Activated T-cell treated with anti-CD3 and anti-CD28 coated beads, Interleukin-2, amount 50 U/mL, for 4 hours (primary cell): ENCODE measurements at regions not wholly inside any gene's neighbourhood (a gene's known extent, or its start where the extent isn't known, plus 50 kb on each side); places are given as distances from the start of the nearest gene placed in this dataset.
"Not testable (repeated sequence)": the region's sequence is repeated elsewhere in the genome, so short reads cannot be mapped to it uniquely, and the experiment has no call there.

Experiments used
- ATAC-seq, 2 donors: fragments of 200-7000 bp; cut with Tn5 transposase; one replicate each; pipeline ENCODE4 v1.10.0; 2021
- DNase-seq: peaks from one replicate; pipeline ENCODE4 v3.0.0-alpha.2; 2020
- H3K27me3 Mint-ChIP-seq: one replicate; pipeline ENCODE4 v1.8.0; 2021; ENCODE audit warnings: low read depth, mixed read lengths
- H3K36me3 Mint-ChIP-seq: one replicate; pipeline ENCODE4 v1.8.0; 2022; ENCODE audit warnings: mixed read lengths; ENCODE audit not compliant: insufficient read depth
- H3K4me1 Mint-ChIP-seq: one replicate; pipeline ENCODE4 v1.8.0; 2021; ENCODE audit warnings: low read depth, mixed read lengths
- H3K4me3 Mint-ChIP-seq: one replicate; pipeline ENCODE4 v1.8.0; 2021; ENCODE audit warnings: mild to moderate bottlenecking, moderate library complexity, mixed read lengths
- H3K9me3 Mint-ChIP-seq: one replicate; pipeline ENCODE4 v1.8.0; 2021; ENCODE audit warnings: mixed read lengths

- no peaks in the 10 kb centered on the region for H3K4me1 Mint-ChIP-seq
- H3K27me3 Mint-ChIP-seq = no peaks in the 10 kb centered on the region
- ATAC-seq (no peak), DNase-seq (no peak)
- H3K4me3 Mint-ChIP-seq = no peak overlapping the region
- no peaks in the 10 kb centered on the region for H3K36me3 Mint-ChIP-seq
- peaks cover 21% of the 10 kb centered on the region for H3K9me3 Mint-ChIP-seq
Observed at GRCh38 chr5:13003457-13003856, 941.0 kb downstream of the DNAH5 start.

- Mint-ChIP-seq H3K4me1 (no peaks in the 10 kb centered on the region), H3K9me3 (peaks cover 13% of the 10 kb centered on the region), H3K36me3 (no peaks in the 10 kb centered on the region), H3K4me3 (no peak overlapping the region), H3K27me3 (no peaks in the 10 kb centered on the region)
- ATAC-seq = no peak
- no peak for DNase-seq
Observed at GRCh38 chr5:12999667-13000066, 944.8 kb downstream of the DNAH5 start.

GRCh38 chr5:12985142-12985541 lies 959.3 kb downstream of the DNAH5 start:
- Mint-ChIP-seq H3K27me3 (no peaks in the 10 kb centered on the region), H3K4me1 (no peaks in the 10 kb centered on the region), H3K36me3 (no peaks in the 10 kb centered on the region), H3K9me3 (peaks cover 7% of the 10 kb centered on the region), H3K4me3 (no peak overlapping the region)
- ATAC-seq (no peak), DNase-seq (no peak)

DNA sequence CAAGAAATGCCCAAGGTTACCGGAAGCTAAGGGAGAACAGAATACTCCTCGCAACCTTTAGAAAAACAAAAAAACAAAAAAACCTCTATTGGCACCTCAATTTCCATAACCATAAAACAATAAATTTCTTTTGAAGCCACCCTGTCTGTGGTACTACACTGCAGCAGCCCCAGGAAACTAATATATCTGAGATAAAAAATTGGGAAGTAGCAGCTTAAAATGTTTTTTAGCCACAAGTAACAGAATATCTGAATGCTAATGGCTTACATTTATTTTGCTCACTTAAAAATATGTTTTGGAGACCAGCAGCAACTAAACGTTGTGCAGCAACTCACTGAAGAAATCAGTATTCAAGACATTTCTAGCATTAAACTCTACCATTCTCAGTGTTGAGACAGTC lies 969.6 kb downstream of the DNAH5 start:
- no peaks in the 10 kb centered on the region for H3K9me3 Mint-ChIP-seq
- no peak overlapping the region for H3K4me3 Mint-ChIP-seq
- no peaks in the 10 kb centered on the region for H3K4me1 Mint-ChIP-seq
- H3K36me3 Mint-ChIP-seq = no peaks in the 10 kb centered on the region
- H3K27me3 Mint-ChIP-seq = no peaks in the 10 kb centered on the region
- DNase-seq = no peak
- ATAC-seq = no peak

- Mint-ChIP-seq H3K36me3 (no peaks in the 10 kb centered on the region), H3K9me3 (peaks cover 4% of the 10 kb centered on the region), H3K4me3 (no peak overlapping the region), H3K4me1 (no peaks in the 10 kb centered on the region), H3K27me3 (no peaks in the 10 kb centered on the region)
- DNase-seq = no peak
- ATAC-seq = no peak
Observed at GRCh38 chr5:12965804-12966203, 978.7 kb downstream of the DNAH5 start.

DNA sequence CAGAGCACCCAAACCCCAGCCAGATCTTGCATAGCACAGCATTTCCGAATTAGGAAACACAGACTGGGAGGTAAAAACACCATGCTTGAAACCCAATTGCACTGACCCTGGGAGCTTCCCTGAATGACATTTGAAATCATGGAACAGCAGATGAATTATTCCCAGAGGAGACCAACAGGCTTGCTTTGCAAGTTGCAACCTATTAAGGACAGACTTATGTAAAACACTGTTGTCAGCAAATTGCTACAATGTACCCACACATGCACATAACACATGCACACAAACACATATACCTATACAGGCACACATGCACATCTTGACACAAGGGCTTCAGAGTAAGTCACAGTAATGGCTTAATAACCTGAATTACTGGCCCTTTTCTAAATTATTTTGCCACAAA lies 984.8 kb downstream of the DNAH5 start:
- Mint-ChIP-seq H3K4me1 (no peaks in the 10 kb centered on the region), H3K9me3 (peaks cover 13% of the 10 kb centered on the region), H3K27me3 (no peaks in the 10 kb centered on the region), H3K4me3 (no peak overlapping the region), H3K36me3 (no peaks in the 10 kb centered on the region)
- DNase-seq (no peak), ATAC-seq (no peak)

- no peak for ATAC-seq
- H3K4me3 Mint-ChIP-seq = no peak overlapping the region
- H3K4me1 Mint-ChIP-seq = no peaks in the 10 kb centered on the region
- no peaks in the 10 kb centered on the region for H3K36me3 Mint-ChIP-seq
- no peaks in the 10 kb centered on the region for H3K27me3 Mint-ChIP-seq
- peaks cover 11% of the 10 kb centered on the region for H3K9me3 Mint-ChIP-seq
- no peak for DNase-seq
Observed at GRCh38 chr5:12952409-12952808, 992.1 kb downstream of the DNAH5 start.

GRCh38 chr5:12951846-12952245 lies 992.6 kb downstream of the DNAH5 start:
- Mint-ChIP-seq H3K4me1 (no peaks in the 10 kb centered on the region), H3K36me3 (no peaks in the 10 kb centered on the region), H3K4me3 (no peak overlapping the region), H3K27me3 (no peaks in the 10 kb centered on the region), H3K9me3 (peaks cover 14% of the 10 kb centered on the region)
- DNase-seq = no peak
- ATAC-seq = no peak

- Mint-ChIP-seq H3K4me1 (no peaks in the 10 kb centered on the region), H3K9me3 (peaks cover 16% of the 10 kb centered on the region), H3K36me3 (no peaks in the 10 kb centered on the region), H3K4me3 (no peak overlapping the region), H3K27me3 (no peaks in the 10 kb centered on the region)
- no peak for DNase-seq
- ATAC-seq = no peak
Observed at GRCh38 chr5:12947379-12947778, 997.1 kb downstream of the DNAH5 start.

DNA sequence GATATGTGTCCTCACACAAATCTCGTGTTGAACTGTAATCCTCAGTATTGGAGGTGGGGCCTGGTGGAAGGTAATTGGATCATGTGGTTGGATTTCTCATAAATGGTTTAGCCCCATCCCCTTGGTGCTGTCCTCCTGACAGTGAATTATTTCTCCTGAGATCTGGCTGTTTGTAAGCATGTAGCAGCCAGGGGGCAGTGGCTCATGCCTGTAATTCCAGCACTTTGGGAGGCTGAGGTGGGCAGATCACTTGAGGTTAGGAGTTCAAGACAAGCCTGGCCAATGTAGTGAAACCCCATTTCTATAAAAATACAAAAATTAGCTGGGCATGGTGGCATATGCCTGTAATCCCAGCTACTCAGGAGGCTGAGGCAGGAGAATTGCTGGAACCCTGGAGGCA lies 999.0 kb downstream of the DNAH5 start:
- ATAC-seq = not testable (repeated sequence)

GRCh38 chr5:12936221-12936620 lies 1008.3 kb downstream of the DNAH5 start:
- peaks cover 10% of the 10 kb centered on the region for H3K9me3 Mint-ChIP-seq
- no peaks in the 10 kb centered on the region for H3K36me3 Mint-ChIP-seq
- H3K4me1 Mint-ChIP-seq = no peaks in the 10 kb centered on the region
- no peak overlapping the region for H3K4me3 Mint-ChIP-seq
- ATAC-seq (no peak), DNase-seq (no peak)
- no peaks in the 10 kb centered on the region for H3K27me3 Mint-ChIP-seq

More for the DNA sequence above, 999.0 kb downstream of the DNAH5 start:
- not testable (repeated sequence) for DNase-seq, H3K4me3 Mint-ChIP-seq, H3K36me3 Mint-ChIP-seq, H3K4me1 Mint-ChIP-seq, H3K27me3 Mint-ChIP-seq
- peaks cover 15% of the 10 kb centered on the region for H3K9me3 Mint-ChIP-seq

DNA sequence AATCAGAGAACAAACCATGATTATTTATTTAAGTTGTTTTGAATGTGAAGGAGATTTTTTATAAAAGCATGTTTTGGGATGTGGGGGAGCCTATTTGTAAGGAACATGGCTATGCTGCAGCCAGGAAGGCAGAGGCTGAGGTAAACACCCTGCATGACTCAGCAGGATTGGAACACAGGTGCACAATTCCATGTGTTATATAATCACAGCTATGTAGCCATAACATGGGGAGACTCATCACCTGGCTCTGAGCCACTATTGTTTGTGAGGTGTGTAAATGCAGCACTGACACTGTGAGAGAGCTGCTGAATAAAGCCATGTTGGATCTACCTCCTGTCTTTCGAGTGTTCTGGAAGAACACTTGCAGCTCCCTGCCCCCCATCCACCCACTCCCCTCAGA lies 1009.8 kb downstream of the DNAH5 start:
- Mint-ChIP-seq H3K4me3 (no peak overlapping the region), H3K27me3 (no peaks in the 10 kb centered on the region), H3K4me1 (no peaks in the 10 kb centered on the region), H3K36me3 (no peaks in the 10 kb centered on the region), H3K9me3 (peaks cover 10% of the 10 kb centered on the region)
- ATAC-seq (no peak), DNase-seq (no peak)

- no peak for DNase-seq
- no peak overlapping the region for H3K4me3 Mint-ChIP-seq
- no peaks in the 10 kb centered on the region for H3K36me3 Mint-ChIP-seq
- peaks cover 9% of the 10 kb centered on the region for H3K9me3 Mint-ChIP-seq
- no peak for ATAC-seq
- H3K4me1 Mint-ChIP-seq = no peaks in the 10 kb centered on the region
- no peaks in the 10 kb centered on the region for H3K27me3 Mint-ChIP-seq
Observed at GRCh38 chr5:12920527-12920926, 1016.3 kb upstream of the CTNND2 start.

DNA sequence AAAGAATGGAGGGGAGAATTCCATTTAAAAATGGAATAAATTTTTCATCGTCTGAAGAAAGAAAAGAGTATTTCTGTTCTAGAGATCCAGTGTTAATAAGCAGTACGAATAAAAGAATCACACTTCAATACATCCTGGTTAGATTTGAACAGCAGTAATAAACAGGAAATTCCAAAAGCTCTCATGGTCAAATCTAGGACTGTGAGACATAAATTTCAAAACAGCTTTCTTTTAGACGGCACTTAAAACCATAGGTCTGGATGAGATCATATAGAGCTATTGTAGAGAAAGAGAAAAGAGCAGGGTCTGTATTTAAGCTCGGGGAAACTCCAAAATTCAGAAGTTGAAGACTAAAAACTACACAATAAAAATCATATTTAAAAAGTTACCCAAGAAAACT lies 1006.9 kb upstream of the CTNND2 start:
- H3K4me1 Mint-ChIP-seq = no peaks in the 10 kb centered on the region
- H3K36me3 Mint-ChIP-seq = no peaks in the 10 kb centered on the region
- peaks cover 13% of the 10 kb centered on the region for H3K9me3 Mint-ChIP-seq
- ATAC-seq (no peak), DNase-seq (no peak)
- H3K27me3 Mint-ChIP-seq = no peaks in the 10 kb centered on the region
- no peak overlapping the region for H3K4me3 Mint-ChIP-seq

- no peaks in the 10 kb centered on the region for H3K27me3 Mint-ChIP-seq
- DNase-seq (no peak), ATAC-seq (no peak)
- H3K4me1 Mint-ChIP-seq = no peaks in the 10 kb centered on the region
- no peak overlapping the region for H3K4me3 Mint-ChIP-seq
- peaks cover 15% of the 10 kb centered on the region for H3K9me3 Mint-ChIP-seq
- no peaks in the 10 kb centered on the region for H3K36me3 Mint-ChIP-seq
Observed at GRCh38 chr5:12910641-12911040, 1006.4 kb upstream of the CTNND2 start.

GRCh38 chr5:12902611-12903010 lies 998.4 kb upstream of the CTNND2 start:
- ATAC-seq = no peak
- no peak for DNase-seq
- Mint-ChIP-seq H3K36me3 (no peaks in the 10 kb centered on the region), H3K27me3 (no peaks in the 10 kb centered on the region), H3K9me3 (peaks cover 14% of the 10 kb centered on the region), H3K4me3 (no peak overlapping the region), H3K4me1 (no peaks in the 10 kb centered on the region)
